GM23338 (cell line): ENCODE measurements at regions not wholly inside any gene's neighbourhood (a gene's known extent, or its start where the extent isn't known, plus 50 kb on each side); places are given as distances from the start of the nearest gene placed in this dataset.

Source experiments
- ATAC-seq: fragments of 200-7000 bp; cut with Tn5 transposase; 3 replicates; pipeline ENCODE4 v1.9.1; 2020
- DNase-seq: peaks from one replicate; pipeline ENCODE4 v3.0.0-alpha.2; 2015; ENCODE audit warnings: low spot score
- H2AFZ ChIP-seq: fragments of 200-600 bp; sonication (generic); 2 replicates; pipeline ENCODE4 v1.8.0; 2016; ENCODE audit warnings: antibody characterized with exemption, mild to moderate bottlenecking, moderate library complexity
- H3F3A ChIP-seq: fragments of 200-600 bp; sonication (generic); replicated peaks from 2 replicates; pipeline ENCODE4 v1.8.0; 2017; ENCODE audit warnings: antibody characterized with exemption, mixed run types, low read depth
- H3K27ac ChIP-seq: fragments of 200-600 bp; sonication (generic); 2 replicates; pipeline ENCODE4 v1.6.1; 2016; ENCODE audit warnings: low read depth
- H3K27me3 ChIP-seq: fragments of 200-600 bp; sonication (generic); 2 replicates; pipeline ENCODE4 v1.8.0; 2016; ENCODE audit warnings: mild to moderate bottlenecking, mixed run types, moderate library complexity; ENCODE audit not compliant: insufficient read depth
- H3K36me3 ChIP-seq: fragments of 200-600 bp; sonication (generic); 2 replicates; pipeline ENCODE4 v1.8.0; 2016; ENCODE audit warnings: mild to moderate bottlenecking; ENCODE audit not compliant: insufficient read depth
- H3K4me1 ChIP-seq: fragments of 200-600 bp; sonication (generic); 2 replicates; pipeline ENCODE4 v1.8.0; 2016; ENCODE audit warnings: mild to moderate bottlenecking, moderate library complexity; ENCODE audit not compliant: insufficient read depth
- H3K4me2 ChIP-seq: fragments of 200-600 bp; sonication (generic); 2 replicates; pipeline ENCODE4 v1.7.1; 2017; ENCODE audit warnings: mixed run types
- H3K4me3 ChIP-seq: fragments of 200-600 bp; sonication (generic); 2 replicates; pipeline ENCODE4 v1.6.1; 2016; ENCODE audit warnings: mixed run types
- H3K79me2 ChIP-seq: fragments of 200-600 bp; sonication (generic); replicated peaks from 2 replicates; pipeline ENCODE4 v1.8.0; 2017; ENCODE audit warnings: mild to moderate bottlenecking; ENCODE audit not compliant: insufficient read depth
- H3K9me2 ChIP-seq: fragments of 200-600 bp; sonication (generic); 2 replicates; pipeline ENCODE4 v1.8.0; 2017; ENCODE audit not compliant: insufficient read depth
- H4K20me1 ChIP-seq: fragments of 200-600 bp; sonication (generic); replicated peaks from 2 replicates; pipeline ENCODE4 v1.8.0; 2017; ENCODE audit warnings: mild to moderate bottlenecking; ENCODE audit not compliant: insufficient read depth
- H3K27ac Mint-ChIP-seq: 2 replicates; pipeline ENCODE4 v1.8.0; 2020; ENCODE audit warnings: inconsistent platforms, mild to moderate bottlenecking, moderate library complexity, mixed read lengths
- H3K27me3 Mint-ChIP-seq: 3 replicates; pipeline ENCODE4 v1.8.0; 2022; ENCODE audit warnings: low read depth, mild to moderate bottlenecking, moderate library complexity, mixed read lengths, inconsistent platforms; ENCODE audit not compliant: insufficient read depth, poor library complexity
- H3K36me3 Mint-ChIP-seq: 3 replicates; pipeline ENCODE4 v1.8.0; 2021; ENCODE audit warnings: low read depth, mild to moderate bottlenecking, inconsistent platforms, moderate library complexity, mixed read lengths
- H3K4me1 Mint-ChIP-seq: 3 replicates; pipeline ENCODE4 v1.8.0; 2020; ENCODE audit warnings: mild to moderate bottlenecking, inconsistent platforms, mixed read lengths
- H3K4me3 Mint-ChIP-seq: 3 replicates; pipeline ENCODE4 v1.8.0; 2021; ENCODE audit warnings: moderate library complexity, mild to moderate bottlenecking, inconsistent platforms, mixed read lengths
- H3K9me3 Mint-ChIP-seq: 3 replicates; pipeline ENCODE4 v1.8.0; 2020; ENCODE audit warnings: moderate library complexity, mild to moderate bottlenecking, inconsistent platforms, mixed read lengths
- CREB1 ChIP-seq: fragments of 250-450 bp; sonication (Bioruptor Pico); IDR thresholded peaks from 2 replicates; pipeline ENCODE4 v1.5.0; 2020; ENCODE audit warnings: low read depth, mild to moderate bottlenecking, moderate library complexity
- CTCF ChIP-seq, 2 experiments: fragments of 200-600 bp in 1 of 2; sonication (generic) in 1 of 2; conservative IDR thresholded peaks; 2 replicates each; pipeline versions ENCODE4 v1.5.1 to v1.6.1; 2016 to 2017; ENCODE audit warnings: antibody characterized with exemption in 2 of 2, low read depth in 2 of 2, mild to moderate bottlenecking in 2 of 2, moderate library complexity in 1 of 2
- ETS1 ChIP-seq: IDR thresholded peaks from 2 replicates; pipeline ENCODE4 v1.6.1; 2016; ENCODE audit warnings: antibody characterized with exemption
- EZH2 ChIP-seq: fragments of 200-600 bp; sonication (generic); IDR thresholded peaks from one replicate; pipeline ENCODE4 v1.8.0; 2017; ENCODE audit warnings: antibody characterized with exemption, mild to moderate bottlenecking, low read depth; ENCODE audit not compliant: unreplicated experiment
- EZH2phosphoT487 ChIP-seq: fragments of 200-600 bp; sonication (generic); IDR thresholded peaks from one replicate; pipeline ENCODE4 v1.8.1; 2018; ENCODE audit warnings: antibody characterized with exemption; ENCODE audit not compliant: unreplicated experiment
- JUNB ChIP-seq: IDR thresholded peaks from one replicate; pipeline ENCODE4 v1.6.1; 2016; ENCODE audit warnings: antibody characterized with exemption; ENCODE audit not compliant: unreplicated experiment
- NANOG ChIP-seq: IDR thresholded peaks from 2 replicates; pipeline ENCODE4 v1.6.1; 2016; ENCODE audit warnings: antibody characterized with exemption, borderline replicate concordance
- POLR2AphosphoS5 ChIP-seq: IDR thresholded peaks from 2 replicates; pipeline ENCODE4 v1.6.1; 2016; ENCODE audit warnings: antibody characterized with exemption, low read depth
- REST ChIP-seq: IDR thresholded peaks from one replicate; pipeline ENCODE4 v1.6.1; 2018; ENCODE audit warnings: antibody characterized with exemption; ENCODE audit not compliant: unreplicated experiment
- ZNF114 ChIP-seq: fragments of 250-450 bp; sonication (Bioruptor Pico); IDR thresholded peaks from 2 replicates; pipeline ENCODE4 v1.5.0; 2020; ENCODE audit warnings: mild to moderate bottlenecking, moderate library complexity
- ZNF331 ChIP-seq: fragments of 250-450 bp; sonication (Bioruptor Pico); IDR thresholded peaks from 2 replicates; pipeline ENCODE4 v1.5.0; 2020; ENCODE audit warnings: low read depth, mild to moderate bottlenecking, moderate library complexity

GRCh38 chr1:185483217-185483616 lies 166.2 kb upstream of the IVNS1ABP start (continued):
- TF ChIP-seq EZH2, result no peak

GRCh38 chr1:185480545-185480944 lies 163.5 kb upstream of the IVNS1ABP start:
- Mint-ChIP-seq H3K36me3 (no peaks in the 10 kb centered on the region), H3K27ac (no peak overlapping the region), H3K9me3 (no peaks in the 10 kb centered on the region), H3K27me3 (no peaks in the 10 kb centered on the region), H3K4me1 (peaks cover 4% of the 10 kb centered on the region; the same call in 1 of the 3 replicates), H3K4me3 (no peak overlapping the region)
- Histone ChIP-seq H3K27me3 (no peaks in the 10 kb centered on the region), H3K36me3 (no peaks in the 10 kb centered on the region; the same call in 1 of the 2 replicates), H3K79me2 (no peaks in the 10 kb centered on the region), H3K9me2 (peaks cover 7% of the 10 kb centered on the region; the same call in 1 of the 2 replicates), H3F3A (no peaks in the 10 kb centered on the region), H4K20me1 (no peaks in the 10 kb centered on the region), H3K4me2 (no peak overlapping the region), H3K4me3 (no peak overlapping the region), H3K4me1 (no peaks in the 10 kb centered on the region), H2AFZ (no peak overlapping the region), H3K27ac (no peak overlapping the region)
- TF ChIP-seq ETS1 (no peak), EZH2phosphoT487 (no peak), CTCF (conservative IDR thresholded peaks at IDR 0.05; ENCODE audit: low read depth in 2 of 2) (no peak)
- DNase-seq (no peak), ATAC-seq (no peak)

GRCh38 chr1:185479796-185480195 lies 162.8 kb upstream of the IVNS1ABP start:
- no peaks in the 10 kb centered on the region for H4K20me1 ChIP-seq
- H3F3A ChIP-seq, result no peaks in the 10 kb centered on the region
- no peak overlapping the region for H3K4me3 ChIP-seq
- peaks cover 7% of the 10 kb centered on the region; the same call in 1 of the 2 replicates for H3K9me2 ChIP-seq
- 0 out of 2 replicates have a peak overlapping the region, but pooled peaks have one; percentile 38 for H2AFZ ChIP-seq
- no peak overlapping the region for H3K27ac ChIP-seq
- no peaks in the 10 kb centered on the region for H3K9me3 Mint-ChIP-seq
- no peak overlapping the region for H3K27ac Mint-ChIP-seq
- no peaks in the 10 kb centered on the region for H3K36me3 Mint-ChIP-seq
- no peak for DNase-seq
- H3K4me3 Mint-ChIP-seq, result no peak overlapping the region
- no peak overlapping the region for H3K4me2 ChIP-seq
- no peaks in the 10 kb centered on the region for H3K79me2 ChIP-seq
- H3K4me1 Mint-ChIP-seq, result peaks cover 4% of the 10 kb centered on the region; the same call in 1 of the 3 replicates
- H3K36me3 ChIP-seq, result no peaks in the 10 kb centered on the region; the same call in 1 of the 2 replicates
- ATAC-seq, result no peak
- no peaks in the 10 kb centered on the region for H3K27me3 ChIP-seq
- H3K4me1 ChIP-seq, result no peaks in the 10 kb centered on the region
- no peaks in the 10 kb centered on the region for H3K27me3 Mint-ChIP-seq
- TF ChIP-seq ETS1 (no peak), EZH2 (no peak), NANOG (no peak), ZNF114 (no peak), JUNB (no peak), EZH2phosphoT487 (no peak), POLR2AphosphoS5 (no peak), REST (no peak), CREB1 (CRISPR knock-in tag) (no peak), ZNF331 (CRISPR knock-in tag) (no peak)
